Erythroblast (primary cell): ENCODE measurements at regions not wholly inside any gene's neighbourhood (a gene's known extent, or its start where the extent isn't known, plus 50 kb on each side); places are given as distances from the start of the nearest gene placed in this dataset.

Source experiments
- GATA1 ChIP-seq: IDR thresholded peaks from 2 replicates; pipeline ENCODE4 v1.6.1; 2011; ENCODE audit warnings: low read depth, mild to moderate bottlenecking, control low read depth, low read length, moderate library complexity
- POLR2A ChIP-seq: IDR thresholded peaks from 2 replicates; pipeline ENCODE4 v1.6.1; 2011; ENCODE audit warnings: mild to moderate bottlenecking, low read length

GRCh38 chr12:90631591-90632212 lies 323.3 kb downstream of the CCER1 start:
- no peak for TF ChIP-seq POLR2A
- no peak for TF ChIP-seq GATA1
